H1 (cell line): ENCODE measurements at regions not wholly inside any gene's neighbourhood (a gene's known extent, or its start where the extent isn't known, plus 50 kb on each side); places are given as distances from the start of the nearest gene placed in this dataset.

ENCODE experiments used
- CBX5 ChIP-seq: fragments of 300-800, 300-1000 bp; sonication (generic); IDR thresholded peaks from 2 replicates; pipeline ENCODE4 v1.7.1; 2016; ENCODE audit warnings: antibody characterized with exemption, low read length, low read depth
- CEBPB ChIP-seq: IDR thresholded peaks from 2 replicates; pipeline ENCODE4 v1.6.1; 2012; ENCODE audit warnings: low read depth, low read length
- CHD7 ChIP-seq: fragments of 300-600 bp; sonication (generic); IDR thresholded peaks from 2 replicates; pipeline ENCODE4 v1.7.1; 2012; ENCODE audit warnings: low read length, moderate library complexity, mild to moderate bottlenecking, inconsistent platforms; ENCODE audit not compliant: insufficient replicate concordance
- HDAC2 ChIP-seq, 2 experiments: fragments of 300-600 bp in 1 of 2; sonication (generic) in 1 of 2; IDR thresholded peaks; 2 replicates each; pipeline ENCODE4 v1.6.1; 2011 to 2012; ENCODE audit warnings: low read depth in 2 of 2, low read length in 2 of 2, mild to moderate bottlenecking in 2 of 2, moderate library complexity in 2 of 2, borderline replicate concordance in 1 of 2, inconsistent platforms in 1 of 2
- HDAC6 ChIP-seq: IDR thresholded peaks from one replicate; pipeline ENCODE4 v1.7.1; 2012; ENCODE audit warnings: low read depth, mild to moderate bottlenecking, inconsistent platforms, low read length, moderate library complexity
- TCF12 ChIP-seq: IDR thresholded peaks from 2 replicates; pipeline ENCODE4 v1.6.1; 2011; ENCODE audit warnings: low read depth, mild to moderate bottlenecking, low read length

GRCh38 chr15:69808756-69809155, 289.0 kb downstream of the TLE3 start (continued):
- TF ChIP-seq CHD7 (no peak), HDAC2 (IDR thresholded peaks at IDR 0.05; ENCODE audit: borderline replicate concordance in 1 of 2, low read depth in 2 of 2, low read length in 2 of 2) (no peak), HDAC6 (no peak), CBX5 (no peak), CEBPB (no peak), TCF12 (no peak)
